Activated T-helper 2 cell treated with anti-CD3 and anti-CD28 coated beads, Interferon-gamma antibody, Interleukin-2, Interleukin-4, amounts not matched to agents 10 μg/mL and 5 μg/mL and 100 μg/mL, durations not matched to agents 14 hours and 24 hours and 36 hours (primary cell): ENCODE measurements at regions not wholly inside any gene's neighbourhood (a gene's known extent, or its start where the extent isn't known, plus 50 kb on each side); places are given as distances from the start of the nearest gene placed in this dataset.

ENCODE experiments used
- DNase-seq: peaks from one replicate; pipeline ENCODE4 v3.0.0; 2021; ENCODE audit warnings: low spot score
- H3K27ac Mint-ChIP-seq: one replicate; pipeline ENCODE4 v1.8.0; 2021; ENCODE audit warnings: mixed read lengths
- H3K27me3 Mint-ChIP-seq: one replicate; pipeline ENCODE4 v1.8.0; 2021; ENCODE audit warnings: low read depth, mixed read lengths
- H3K36me3 Mint-ChIP-seq: one replicate; pipeline ENCODE4 v1.8.0; 2021; ENCODE audit warnings: low read depth, mixed read lengths
- H3K4me1 Mint-ChIP-seq: one replicate; pipeline ENCODE4 v1.8.0; 2021; ENCODE audit warnings: low read depth, mixed read lengths
- H3K4me3 Mint-ChIP-seq: one replicate; pipeline ENCODE4 v1.8.0; 2021; ENCODE audit warnings: low read depth, mild to moderate bottlenecking, moderate library complexity, mixed read lengths
- H3K9me3 Mint-ChIP-seq: one replicate; pipeline ENCODE4 v1.8.0; 2021; ENCODE audit warnings: mixed read lengths
- intact Hi-C: fragments of 100-400 bp; cut with micrococcal nuclease; formaldehyde crosslinking; loops from one replicate; pipeline ENCODE4 v1.15.1; 2023

DNA sequence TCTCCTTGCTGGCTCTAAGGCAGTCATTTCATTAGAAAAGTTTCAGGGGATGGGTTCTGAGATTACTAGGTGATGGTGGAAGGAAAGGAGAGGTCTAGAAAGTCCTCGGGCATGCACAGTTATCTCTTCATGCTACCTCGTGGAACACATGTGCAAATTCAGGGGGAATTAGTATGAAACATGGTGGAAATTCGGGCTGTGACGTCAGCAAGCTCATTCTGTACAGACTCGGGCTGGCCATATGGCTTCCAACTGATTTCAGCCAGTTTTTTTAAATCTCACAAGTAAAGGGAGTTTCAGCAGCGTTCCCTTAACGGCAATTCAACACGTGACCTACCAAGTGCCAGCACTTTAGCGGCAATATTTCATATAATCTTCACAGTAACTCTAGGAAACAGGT, 251.1 kb downstream of the TBL1XR1 start:
- intact Hi-C loops, result no loop called here
- DNase-seq, result no peak
- Mint-ChIP-seq H3K4me3 (no peak overlapping the region), H3K27me3 (no peaks in the 10 kb centered on the region), H3K9me3 (no peaks in the 10 kb centered on the region), H3K36me3 (no peaks in the 10 kb centered on the region), H3K4me1 (no peaks in the 10 kb centered on the region), H3K27ac (no peak overlapping the region)

DNA sequence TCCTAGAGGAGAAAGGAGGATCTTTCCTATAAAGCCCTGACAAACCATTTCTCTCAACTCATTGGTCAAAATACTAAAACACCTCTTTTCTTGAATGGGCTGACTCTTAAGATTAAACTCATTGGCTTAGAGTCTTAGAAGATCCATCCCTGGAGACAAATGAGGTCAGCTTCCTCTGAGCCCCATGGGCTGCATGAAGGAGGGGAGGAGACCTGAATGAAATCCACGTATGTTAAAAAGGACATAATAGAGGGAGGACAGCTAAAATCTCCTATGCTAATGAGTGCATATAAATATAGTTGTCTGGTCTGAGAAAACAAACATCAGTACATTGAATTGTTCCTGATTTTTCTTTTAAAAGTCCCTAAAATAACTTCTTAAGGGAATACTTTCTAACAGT, 255.0 kb downstream of the TBL1XR1 start:
- intact Hi-C loops, result no loop called here
- H3K4me3 Mint-ChIP-seq, result no peak overlapping the region
- no peaks in the 10 kb centered on the region for H3K36me3 Mint-ChIP-seq
- DNase-seq, result no peak
- H3K27ac Mint-ChIP-seq, result no peak overlapping the region
- no peaks in the 10 kb centered on the region for H3K9me3 Mint-ChIP-seq
- H3K27me3 Mint-ChIP-seq, result peaks cover 3% of the 10 kb centered on the region
- H3K4me1 Mint-ChIP-seq, result no peaks in the 10 kb centered on the region

DNA sequence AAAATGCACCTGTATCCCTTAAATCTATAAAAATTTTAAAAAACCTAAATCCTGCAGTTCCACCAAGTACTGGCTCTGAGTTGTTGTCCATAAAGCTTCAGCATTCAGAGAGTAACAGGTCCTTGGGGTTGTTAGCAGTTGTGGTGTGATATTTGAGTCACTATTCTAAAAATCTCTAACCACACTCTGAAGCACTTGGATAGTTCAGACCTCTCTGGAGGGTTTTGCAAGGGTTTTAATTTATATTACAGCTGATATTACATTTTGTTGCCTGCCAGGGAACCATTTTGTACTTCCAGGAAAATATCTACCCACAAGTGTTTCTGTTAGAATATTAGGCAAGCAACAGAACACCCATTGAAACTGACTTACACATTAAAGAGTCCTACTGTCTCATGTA, 255.6 kb downstream of the TBL1XR1 start:
- intact Hi-C loops, result no loop called here
- H3K4me3 Mint-ChIP-seq, result no peak overlapping the region
- H3K27me3 Mint-ChIP-seq, result peaks cover 3% of the 10 kb centered on the region
- H3K9me3 Mint-ChIP-seq, result no peaks in the 10 kb centered on the region
- DNase-seq, result no peak
- no peaks in the 10 kb centered on the region for H3K4me1 Mint-ChIP-seq
- no peak overlapping the region for H3K27ac Mint-ChIP-seq
- no peaks in the 10 kb centered on the region for H3K36me3 Mint-ChIP-seq

DNA sequence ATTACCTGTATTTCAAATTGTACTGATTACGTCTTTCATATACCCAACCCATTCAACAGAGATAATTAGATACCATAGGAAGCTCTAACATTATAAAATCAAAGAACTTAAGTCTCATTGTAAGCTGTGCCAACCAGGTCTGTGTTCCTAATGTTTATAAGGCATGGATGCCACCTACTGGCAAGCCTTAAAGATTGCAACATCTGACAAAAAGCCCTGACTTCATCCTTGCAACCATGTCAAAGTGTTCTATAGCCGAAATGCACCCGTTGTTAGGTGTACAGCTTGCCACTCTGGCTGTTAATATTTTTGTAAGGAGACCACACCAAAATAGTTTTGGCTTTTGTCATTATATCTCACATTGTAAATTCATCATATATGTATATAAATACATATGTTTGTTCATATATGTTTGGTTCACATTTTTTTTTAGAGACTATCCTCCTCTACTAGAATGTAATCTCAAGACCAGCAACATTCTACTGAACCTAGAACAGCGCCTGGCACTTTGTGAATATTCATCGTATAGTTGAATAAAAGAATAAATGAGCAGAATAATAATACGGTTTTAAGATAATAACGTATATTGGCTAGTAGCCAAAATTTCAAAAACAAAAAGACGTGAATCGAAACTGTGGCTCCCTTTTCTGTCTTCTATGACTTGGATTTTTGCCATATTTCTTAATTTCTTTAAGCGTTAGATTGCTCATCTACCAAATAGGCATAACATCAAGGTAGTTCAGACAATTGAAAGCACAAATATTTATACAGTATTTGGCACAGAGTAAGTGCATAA, 258.1 kb downstream of the TBL1XR1 start:
- intact Hi-C loops, result loop anchor here (1.0 kb wide), 1 partner anchor 67 kb away; no protein-coding TSS in a partner anchor
- H3K4me1 Mint-ChIP-seq, result no peaks in the 10 kb centered on the region
- no peak overlapping the region for H3K4me3 Mint-ChIP-seq
- H3K9me3 Mint-ChIP-seq, result no peaks in the 10 kb centered on the region
- no peaks in the 10 kb centered on the region for H3K36me3 Mint-ChIP-seq
- peak; percentile 10 for DNase-seq
- H3K27me3 Mint-ChIP-seq, result peaks cover 10% of the 10 kb centered on the region
- H3K27ac Mint-ChIP-seq, result no peak overlapping the region

DNA sequence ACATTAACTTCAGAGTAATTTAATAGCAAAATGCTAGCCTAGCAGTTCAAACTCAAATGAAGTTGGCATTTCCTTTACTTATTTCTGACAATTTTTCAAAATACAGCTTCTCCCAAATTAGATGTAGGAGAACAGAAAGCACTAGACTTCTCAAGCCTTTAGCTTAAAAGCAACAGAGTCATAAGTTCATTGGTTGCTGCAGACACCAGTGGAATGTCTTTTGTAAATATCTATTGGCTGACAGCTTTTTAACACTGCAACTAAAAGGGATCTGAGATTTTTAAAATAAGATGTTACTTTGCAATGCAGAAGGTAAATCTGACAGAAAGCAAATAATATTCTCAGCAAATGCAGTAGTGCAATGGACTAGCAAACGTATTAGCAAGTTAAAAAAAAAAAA, 259.3 kb downstream of the TBL1XR1 start:
- H3K27me3 Mint-ChIP-seq, result peaks cover 16% of the 10 kb centered on the region
- no peaks in the 10 kb centered on the region for H3K36me3 Mint-ChIP-seq
- intact Hi-C loops, result no loop called here

DNA sequence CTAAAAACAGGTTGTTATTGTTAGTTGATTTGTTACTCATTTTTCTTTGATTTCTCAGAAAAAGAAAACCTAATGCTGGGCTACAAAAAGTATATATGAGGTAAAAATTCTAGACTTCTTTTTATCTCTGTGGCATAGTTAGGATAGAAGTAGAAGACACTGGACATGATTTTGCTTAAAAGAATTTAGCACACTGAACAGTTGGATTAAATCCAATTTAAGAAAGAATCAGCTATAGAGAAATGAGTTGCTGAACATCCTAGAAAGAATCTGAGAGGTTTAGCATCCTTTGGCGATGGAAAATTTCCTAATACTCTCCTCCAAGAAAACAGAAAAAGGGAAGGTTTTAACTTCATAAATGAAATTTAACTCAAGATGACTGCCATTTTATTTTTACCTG, 259.7 kb downstream of the TBL1XR1 start:
- no peaks in the 10 kb centered on the region for H3K36me3 Mint-ChIP-seq

More for the DNA sequence above, 259.3 kb downstream of the TBL1XR1 start:
- Mint-ChIP-seq H3K27ac (no peak overlapping the region), H3K4me1 (no peaks in the 10 kb centered on the region), H3K4me3 (no peak overlapping the region), H3K9me3 (no peaks in the 10 kb centered on the region)
- DNase-seq, result no peak

DNA sequence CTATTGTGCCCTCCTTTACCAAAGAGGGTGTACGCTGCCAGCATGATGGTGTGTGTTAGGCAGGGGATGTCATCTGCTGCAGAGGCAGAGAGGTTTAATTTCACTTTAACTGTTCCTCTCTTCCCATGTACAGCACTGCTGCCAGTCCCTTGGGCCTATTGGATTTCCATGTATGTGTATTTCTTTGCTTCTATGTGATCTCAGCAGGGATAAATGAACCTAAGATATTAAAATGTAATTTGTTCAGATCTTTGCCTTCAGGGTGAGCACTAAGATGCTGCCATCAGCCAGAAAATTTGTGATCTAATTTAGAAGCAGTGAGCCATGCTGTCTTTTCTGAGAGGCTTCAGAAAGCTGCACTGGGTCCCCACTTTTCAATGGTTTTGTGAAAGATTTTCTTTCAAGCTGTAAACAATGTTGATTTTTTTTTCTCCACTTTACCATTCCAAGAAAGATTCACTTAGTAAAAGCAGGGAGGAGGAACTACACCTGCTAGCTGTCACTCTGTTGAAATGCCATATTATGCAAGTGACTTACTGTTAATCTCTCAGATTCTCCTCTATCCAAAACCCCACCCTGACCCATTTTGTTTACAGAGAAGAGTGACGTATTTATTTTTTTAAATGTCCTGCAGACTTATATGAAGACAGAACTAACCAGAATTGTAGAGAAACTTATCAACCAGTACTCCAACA, 261.9 kb downstream of the TBL1XR1 start:
- intact Hi-C loops, result no loop called here
- Mint-ChIP-seq H3K27me3 (peaks cover 13% of the 10 kb centered on the region), H3K36me3 (no peaks in the 10 kb centered on the region), H3K9me3 (no peaks in the 10 kb centered on the region), H3K27ac (no peak overlapping the region), H3K4me1 (no peaks in the 10 kb centered on the region), H3K4me3 (no peak overlapping the region)
- no peak for DNase-seq

More for the DNA sequence above, 259.7 kb downstream of the TBL1XR1 start:
- H3K4me1 Mint-ChIP-seq, result no peaks in the 10 kb centered on the region
- no peaks in the 10 kb centered on the region for H3K9me3 Mint-ChIP-seq
- intact Hi-C loops, result no loop called here
- peaks cover 16% of the 10 kb centered on the region for H3K27me3 Mint-ChIP-seq
- H3K27ac Mint-ChIP-seq, result no peak overlapping the region
- no peak overlapping the region for H3K4me3 Mint-ChIP-seq
- DNase-seq, result no peak

DNA sequence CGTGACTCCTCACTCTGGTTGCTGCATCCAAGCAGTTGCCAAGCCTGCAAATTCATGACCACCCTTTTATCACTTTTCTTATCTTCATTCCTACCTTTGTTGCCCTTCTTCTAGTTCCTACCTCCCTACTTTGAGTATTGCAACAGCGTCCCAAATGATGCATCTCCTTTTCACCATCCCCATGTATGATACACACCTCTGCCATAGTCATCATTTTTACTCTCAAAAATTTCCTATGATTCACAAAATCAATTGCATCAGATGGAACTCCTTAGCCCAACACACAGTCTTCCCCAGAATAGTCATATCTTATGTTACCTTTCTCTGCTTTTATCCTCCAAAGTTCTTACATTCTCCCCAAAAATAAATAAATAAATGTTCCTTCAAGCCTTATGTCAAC, 262.6 kb downstream of the TBL1XR1 start:
- no peaks in the 10 kb centered on the region for H3K36me3 Mint-ChIP-seq
- DNase-seq, result no peak
- no peaks in the 10 kb centered on the region for H3K4me1 Mint-ChIP-seq
- peaks cover 13% of the 10 kb centered on the region for H3K27me3 Mint-ChIP-seq
- H3K27ac Mint-ChIP-seq, result no peak overlapping the region
- intact Hi-C loops, result no loop called here
- H3K4me3 Mint-ChIP-seq, result no peak overlapping the region
- H3K9me3 Mint-ChIP-seq, result no peaks in the 10 kb centered on the region

DNA sequence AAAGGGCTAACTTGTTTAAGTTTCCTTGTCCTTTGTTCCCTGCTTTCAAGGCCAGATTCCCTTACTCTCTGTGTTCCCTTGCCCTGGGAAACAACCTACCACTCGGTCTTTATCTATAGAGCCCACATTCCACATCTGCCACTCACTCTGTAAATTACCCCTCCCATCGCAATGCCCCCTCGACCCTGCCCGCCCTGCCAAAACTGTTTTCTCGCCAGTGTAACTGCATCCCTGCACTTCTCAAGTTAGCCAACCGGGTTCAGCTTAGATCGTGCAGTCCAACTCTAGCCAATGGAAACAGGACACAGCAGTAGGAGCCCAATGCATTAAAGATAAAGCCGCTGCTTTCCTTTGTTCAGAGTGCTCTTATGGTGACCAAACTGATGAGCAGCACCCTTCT, 263.6 kb downstream of the TBL1XR1 start:
- intact Hi-C loops, result no loop called here
- H3K9me3 Mint-ChIP-seq, result no peaks in the 10 kb centered on the region
- H3K27ac Mint-ChIP-seq, result no peak overlapping the region
- peaks cover 18% of the 10 kb centered on the region for H3K27me3 Mint-ChIP-seq
- no peaks in the 10 kb centered on the region for H3K4me1 Mint-ChIP-seq
- no peaks in the 10 kb centered on the region for H3K36me3 Mint-ChIP-seq
- H3K4me3 Mint-ChIP-seq, result no peak overlapping the region
- no peak for DNase-seq

DNA sequence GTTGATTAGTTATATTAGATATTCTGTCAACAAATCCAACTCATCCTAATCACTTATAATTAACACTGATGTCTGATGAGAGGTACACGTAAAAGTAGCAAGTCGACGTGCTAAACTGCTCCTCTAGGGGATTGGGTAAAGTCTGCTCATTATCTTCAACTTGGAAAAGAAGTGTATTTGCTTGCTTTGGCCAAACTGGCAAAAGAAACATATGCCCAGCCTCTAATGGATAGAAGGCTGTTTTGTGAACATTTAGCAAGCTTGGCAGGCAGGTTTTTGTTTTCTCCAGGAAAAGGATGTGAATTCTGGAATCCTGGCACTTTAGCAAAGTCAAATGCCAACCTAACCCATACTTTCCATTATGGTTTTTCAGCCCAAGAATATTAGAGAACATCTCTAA, 264.8 kb downstream of the TBL1XR1 start:
- Mint-ChIP-seq H3K9me3 (no peaks in the 10 kb centered on the region), H3K36me3 (no peaks in the 10 kb centered on the region), H3K27ac (no peak overlapping the region), H3K4me3 (no peak overlapping the region), H3K27me3 (peaks cover 18% of the 10 kb centered on the region), H3K4me1 (no peaks in the 10 kb centered on the region)
- no peak for DNase-seq
- intact Hi-C loops, result no loop called here

DNA sequence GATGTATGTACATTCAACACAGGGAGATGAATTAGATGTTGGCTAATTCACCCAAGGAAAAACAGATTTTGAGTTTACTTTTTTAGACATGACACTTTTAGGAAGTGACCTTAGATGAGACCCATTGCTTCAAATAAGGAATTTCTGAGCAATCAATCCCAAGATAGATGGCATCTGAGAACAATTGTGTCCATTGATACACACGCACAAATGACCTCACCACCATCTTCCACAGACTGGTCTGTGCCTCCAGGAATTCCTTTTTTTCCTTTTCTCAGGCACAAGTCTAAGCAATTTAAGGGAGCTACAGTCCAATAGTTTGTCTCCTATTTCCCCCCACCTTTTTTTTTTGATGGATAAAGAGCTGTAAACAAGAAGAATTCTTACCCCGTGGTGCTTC, 265.3 kb downstream of the TBL1XR1 start:
- DNase-seq, result no peak
- intact Hi-C loops, result no loop called here

DNA sequence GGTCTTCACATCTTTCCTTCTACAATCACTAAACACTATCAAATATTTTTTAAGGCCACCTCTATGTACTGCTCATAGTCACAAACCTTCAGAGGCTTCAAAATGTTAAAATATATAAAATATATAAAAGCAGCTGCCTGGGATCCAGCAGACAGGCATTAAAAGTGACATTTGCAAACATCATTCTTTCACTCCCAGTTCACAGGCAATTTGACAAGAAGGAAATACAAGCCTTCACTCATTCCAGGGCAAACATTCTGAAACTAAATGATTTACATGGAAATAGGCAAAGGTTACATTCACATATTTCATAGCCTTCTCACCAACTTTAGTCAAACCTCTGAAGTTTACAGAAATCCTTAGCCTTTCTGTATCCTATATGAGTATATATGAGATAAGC, 266.3 kb downstream of the TBL1XR1 start:
- no peaks in the 10 kb centered on the region for H3K4me1 Mint-ChIP-seq
- H3K27me3 Mint-ChIP-seq, result peaks cover 18% of the 10 kb centered on the region
- DNase-seq, result no peak
- no peak overlapping the region for H3K27ac Mint-ChIP-seq
- no peak overlapping the region for H3K4me3 Mint-ChIP-seq
- H3K36me3 Mint-ChIP-seq, result no peaks in the 10 kb centered on the region
- H3K9me3 Mint-ChIP-seq, result no peaks in the 10 kb centered on the region
- intact Hi-C loops, result no loop called here

More for the DNA sequence above, 265.3 kb downstream of the TBL1XR1 start:
- Mint-ChIP-seq H3K27ac (no peak overlapping the region), H3K27me3 (peaks cover 18% of the 10 kb centered on the region), H3K36me3 (no peaks in the 10 kb centered on the region), H3K4me3 (no peak overlapping the region), H3K4me1 (no peaks in the 10 kb centered on the region), H3K9me3 (no peaks in the 10 kb centered on the region)

DNA sequence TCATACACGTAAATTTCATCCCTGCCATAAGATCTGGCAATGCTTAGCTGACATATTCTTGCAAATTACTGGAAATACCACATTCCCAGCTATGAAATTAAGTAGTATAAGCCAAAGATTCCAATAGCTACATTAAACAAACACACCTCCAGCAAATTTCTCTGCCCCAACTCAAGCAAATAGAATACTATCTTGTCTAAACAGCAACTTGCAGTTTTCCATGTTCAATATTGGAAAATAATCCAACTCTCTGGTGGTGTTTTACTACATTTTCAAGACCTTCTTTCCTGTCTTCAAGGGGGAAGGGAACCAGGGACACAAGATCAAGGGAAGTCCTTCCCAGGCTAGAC, 268.7 kb downstream of the TBL1XR1 start:
- Mint-ChIP-seq H3K27me3 (peaks cover 11% of the 10 kb centered on the region), H3K27ac (no peak overlapping the region), H3K9me3 (no peaks in the 10 kb centered on the region), H3K36me3 (no peaks in the 10 kb centered on the region), H3K4me3 (no peak overlapping the region), H3K4me1 (no peaks in the 10 kb centered on the region)
- intact Hi-C loops, result no loop called here
- no peak for DNase-seq
